SK-N-SH treated with all-trans-retinoic acid at 6 μM for 48 hours (cell line): ENCODE measurements at regions not wholly inside any gene's neighbourhood (a gene's known extent, or its start where the extent isn't known, plus 50 kb on each side); places are given as distances from the start of the nearest gene placed in this dataset.

Experiments used
- ARNTL ChIP-seq: fragments of 450-650 bp; formaldehyde crosslinking; IDR thresholded peaks from 2 replicates; pipeline ENCODE4 v1.5.0; 2020; ENCODE audit warnings: low read depth, mild to moderate bottlenecking, moderate library complexity, borderline replicate concordance
- BACH2 ChIP-seq: fragments of 250-450 bp; sonication (Bioruptor Pico); IDR thresholded peaks from 2 replicates; pipeline ENCODE4 v1.9.0; 2021; ENCODE audit warnings: mild to moderate bottlenecking, borderline replicate concordance
- ESRRG ChIP-seq: fragments of 250-450 bp; sonication (Bioruptor Pico); IDR thresholded peaks from 2 replicates; pipeline ENCODE4 v1.6.1; 2021; ENCODE audit warnings: mild to moderate bottlenecking
- ISL1 ChIP-seq: fragments of 250-450 bp; sonication (Bioruptor Pico); IDR thresholded peaks from 2 replicates; pipeline ENCODE4 v2.1.2; 2022; ENCODE audit warnings: mild to moderate bottlenecking, moderate library complexity
- OSR1 ChIP-seq: fragments of 250-450 bp; sonication (Bioruptor Pico); IDR thresholded peaks from 2 replicates; pipeline ENCODE4 v1.8.0; 2022; ENCODE audit warnings: moderate library complexity, mild to moderate bottlenecking, inconsistent platforms
- RARB ChIP-seq: fragments of 250-450 bp; sonication (Bioruptor Pico); IDR thresholded peaks from 2 replicates; pipeline ENCODE4 v1.8.0; 2021; ENCODE audit warnings: mild to moderate bottlenecking, moderate library complexity
- TOX ChIP-seq: fragments of 250-450 bp; sonication (Bioruptor Pico); IDR thresholded peaks from 2 replicates; pipeline ENCODE4 v1.8.0; 2021; ENCODE audit warnings: mild to moderate bottlenecking, moderate library complexity, borderline replicate concordance
- ZFP3 ChIP-seq: fragments of 250-450 bp; sonication (Bioruptor Pico); IDR thresholded peaks from 2 replicates; pipeline ENCODE4 v1.5.0; 2020; ENCODE audit warnings: mild to moderate bottlenecking, moderate library complexity
- ZFP30 ChIP-seq: fragments of 450-650 bp; formaldehyde crosslinking; IDR thresholded peaks from 2 replicates; pipeline ENCODE4 v1.5.0; 2022; ENCODE audit warnings: mild to moderate bottlenecking, moderate library complexity
- ZNF565 ChIP-seq: fragments of 450-650 bp; formaldehyde crosslinking; conservative IDR thresholded peaks from 2 replicates; pipeline ENCODE4 v1.5.0; 2020; ENCODE audit warnings: low read depth, mild to moderate bottlenecking, moderate library complexity
- ZNF70 ChIP-seq: fragments of 450-650 bp; formaldehyde crosslinking; IDR thresholded peaks from 2 replicates; pipeline ENCODE4 v1.5.0; 2020; ENCODE audit warnings: mild to moderate bottlenecking, moderate library complexity
- TF ChIP-seq, protein P1 (sequence below): fragments of 250-450 bp; sonication (Bioruptor Pico); IDR thresholded peaks from 2 replicates; pipeline ENCODE4 v1.8.0; 2020; ENCODE audit warnings: mild to moderate bottlenecking, moderate library complexity, borderline replicate concordance
- TF ChIP-seq, protein P2 (sequence below): fragments of 250-450 bp; sonication (Bioruptor Pico); IDR thresholded peaks from 2 replicates; pipeline ENCODE4 v1.5.1; 2021; ENCODE audit warnings: mild to moderate bottlenecking, moderate library complexity
- TF ChIP-seq, protein P3 (sequence below): fragments of 250-450 bp; sonication (Bioruptor Pico); IDR thresholded peaks from 2 replicates; pipeline ENCODE4 v1.5.0; 2020; ENCODE audit warnings: mild to moderate bottlenecking, moderate library complexity

DNA sequence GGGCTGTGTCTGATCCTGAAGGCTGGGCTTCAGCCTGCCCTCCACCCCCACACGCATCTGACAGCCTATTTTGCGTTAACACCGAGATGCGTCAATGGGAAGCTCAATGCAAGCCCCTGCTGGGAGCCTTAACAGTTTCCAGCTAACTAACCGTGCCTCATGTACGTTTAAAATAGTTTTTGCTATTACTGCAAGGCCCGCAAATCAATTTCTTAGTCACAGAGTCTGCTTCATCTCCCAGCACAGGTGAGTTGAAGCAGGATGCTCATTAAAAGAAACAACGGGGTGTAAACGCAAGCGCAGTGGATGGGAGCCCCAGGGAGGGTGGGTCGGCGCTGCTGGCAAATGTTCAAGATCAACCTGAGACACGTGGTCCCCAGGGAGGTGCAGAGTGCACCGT is 142.8 kb upstream of the PHACTR3 start:
- TF ChIP-seq ISL1 (CRISPR knock-in tag) = no peak
- TF ChIP-seq, protein P1, sequence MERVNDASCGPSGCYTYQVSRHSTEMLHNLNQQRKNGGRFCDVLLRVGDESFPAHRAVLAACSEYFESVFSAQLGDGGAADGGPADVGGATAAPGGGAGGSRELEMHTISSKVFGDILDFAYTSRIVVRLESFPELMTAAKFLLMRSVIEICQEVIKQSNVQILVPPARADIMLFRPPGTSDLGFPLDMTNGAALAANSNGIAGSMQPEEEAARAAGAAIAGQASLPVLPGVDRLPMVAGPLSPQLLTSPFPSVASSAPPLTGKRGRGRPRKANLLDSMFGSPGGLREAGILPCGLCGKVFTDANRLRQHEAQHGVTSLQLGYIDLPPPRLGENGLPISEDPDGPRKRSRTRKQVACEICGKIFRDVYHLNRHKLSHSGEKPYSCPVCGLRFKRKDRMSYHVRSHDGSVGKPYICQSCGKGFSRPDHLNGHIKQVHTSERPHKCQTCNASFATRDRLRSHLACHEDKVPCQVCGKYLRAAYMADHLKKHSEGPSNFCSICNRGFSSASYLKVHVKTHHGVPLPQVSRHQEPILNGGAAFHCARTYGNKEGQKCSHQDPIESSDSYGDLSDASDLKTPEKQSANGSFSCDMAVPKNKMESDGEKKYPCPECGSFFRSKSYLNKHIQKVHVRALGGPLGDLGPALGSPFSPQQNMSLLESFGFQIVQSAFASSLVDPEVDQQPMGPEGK (CRISPR knock-in tag) = no peak
- TF ChIP-seq TOX (CRISPR knock-in tag) = no peak
- TF ChIP-seq OSR1 (CRISPR knock-in tag) = no peak
- TF ChIP-seq, protein P2, sequence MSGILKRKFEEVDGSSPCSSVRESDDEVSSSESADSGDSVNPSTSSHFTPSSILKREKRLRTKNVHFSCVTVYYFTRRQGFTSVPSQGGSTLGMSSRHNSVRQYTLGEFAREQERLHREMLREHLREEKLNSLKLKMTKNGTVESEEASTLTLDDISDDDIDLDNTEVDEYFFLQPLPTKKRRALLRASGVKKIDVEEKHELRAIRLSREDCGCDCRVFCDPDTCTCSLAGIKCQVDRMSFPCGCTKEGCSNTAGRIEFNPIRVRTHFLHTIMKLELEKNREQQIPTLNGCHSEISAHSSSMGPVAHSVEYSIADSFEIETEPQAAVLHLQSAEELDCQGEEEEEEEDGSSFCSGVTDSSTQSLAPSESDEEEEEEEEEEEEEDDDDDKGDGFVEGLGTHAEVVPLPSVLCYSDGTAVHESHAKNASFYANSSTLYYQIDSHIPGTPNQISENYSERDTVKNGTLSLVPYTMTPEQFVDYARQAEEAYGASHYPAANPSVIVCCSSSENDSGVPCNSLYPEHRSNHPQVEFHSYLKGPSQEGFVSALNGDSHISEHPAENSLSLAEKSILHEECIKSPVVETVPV = no peak
- TF ChIP-seq RARB (CRISPR knock-in tag) = no peak
- no peak for TF ChIP-seq ZFP3 (CRISPR knock-in tag)
- TF ChIP-seq ESRRG (CRISPR knock-in tag) = no peak
- TF ChIP-seq, protein P3, sequence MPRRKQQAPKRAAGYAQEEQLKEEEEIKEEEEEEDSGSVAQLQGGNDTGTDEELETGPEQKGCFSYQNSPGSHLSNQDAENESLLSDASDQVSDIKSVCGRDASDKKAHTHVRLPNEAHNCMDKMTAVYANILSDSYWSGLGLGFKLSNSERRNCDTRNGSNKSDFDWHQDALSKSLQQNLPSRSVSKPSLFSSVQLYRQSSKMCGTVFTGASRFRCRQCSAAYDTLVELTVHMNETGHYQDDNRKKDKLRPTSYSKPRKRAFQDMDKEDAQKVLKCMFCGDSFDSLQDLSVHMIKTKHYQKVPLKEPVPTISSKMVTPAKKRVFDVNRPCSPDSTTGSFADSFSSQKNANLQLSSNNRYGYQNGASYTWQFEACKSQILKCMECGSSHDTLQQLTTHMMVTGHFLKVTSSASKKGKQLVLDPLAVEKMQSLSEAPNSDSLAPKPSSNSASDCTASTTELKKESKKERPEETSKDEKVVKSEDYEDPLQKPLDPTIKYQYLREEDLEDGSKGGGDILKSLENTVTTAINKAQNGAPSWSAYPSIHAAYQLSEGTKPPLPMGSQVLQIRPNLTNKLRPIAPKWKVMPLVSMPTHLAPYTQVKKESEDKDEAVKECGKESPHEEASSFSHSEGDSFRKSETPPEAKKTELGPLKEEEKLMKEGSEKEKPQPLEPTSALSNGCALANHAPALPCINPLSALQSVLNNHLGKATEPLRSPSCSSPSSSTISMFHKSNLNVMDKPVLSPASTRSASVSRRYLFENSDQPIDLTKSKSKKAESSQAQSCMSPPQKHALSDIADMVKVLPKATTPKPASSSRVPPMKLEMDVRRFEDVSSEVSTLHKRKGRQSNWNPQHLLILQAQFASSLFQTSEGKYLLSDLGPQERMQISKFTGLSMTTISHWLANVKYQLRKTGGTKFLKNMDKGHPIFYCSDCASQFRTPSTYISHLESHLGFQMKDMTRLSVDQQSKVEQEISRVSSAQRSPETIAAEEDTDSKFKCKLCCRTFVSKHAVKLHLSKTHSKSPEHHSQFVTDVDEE (CRISPR knock-in tag) = no peak
- TF ChIP-seq ZFP30 = no peak
- no peak for TF ChIP-seq ARNTL
- no peak for TF ChIP-seq ZNF565 (CRISPR knock-in tag)
- TF ChIP-seq ZNF70 = no peak
- no peak for TF ChIP-seq BACH2
